ENCODE measurements at regions not wholly inside any gene's neighbourhood (a gene's known extent, or its start where the extent isn't known, plus 50 kb on each side); places are given as distances from the start of the nearest gene placed in this dataset.
A peak's percentile ranks its signal among the peaks of the same experiment; 100 is the strongest.

DNA sequence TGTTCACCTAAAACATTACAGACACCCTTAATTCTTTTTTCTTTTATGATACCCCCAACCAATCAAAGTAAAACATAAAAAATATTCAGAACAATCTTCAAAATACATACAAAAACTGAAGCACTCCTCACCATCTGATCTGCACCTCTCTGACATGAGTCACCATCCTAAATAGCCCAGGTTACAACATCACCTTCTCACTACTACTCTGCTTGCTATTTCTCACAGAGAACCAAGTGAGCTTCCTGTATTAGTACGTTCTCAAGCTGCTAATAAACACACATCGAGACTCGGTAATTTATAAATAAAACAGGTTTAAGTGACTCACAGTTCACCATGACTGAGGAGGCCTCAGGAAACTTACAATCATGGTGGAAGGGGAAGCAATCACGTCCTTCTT is 183.5 kb downstream of the CBLN2 start:
- DNase-seq (ENCODE audit: low read depth), result no peak

- peak; percentile 19 for DNase-seq (ENCODE audit: low read depth)
These were observed 201.2 kb downstream of the CBLN2 start for GRCh38 chr18:72342933-72343332.

DNA sequence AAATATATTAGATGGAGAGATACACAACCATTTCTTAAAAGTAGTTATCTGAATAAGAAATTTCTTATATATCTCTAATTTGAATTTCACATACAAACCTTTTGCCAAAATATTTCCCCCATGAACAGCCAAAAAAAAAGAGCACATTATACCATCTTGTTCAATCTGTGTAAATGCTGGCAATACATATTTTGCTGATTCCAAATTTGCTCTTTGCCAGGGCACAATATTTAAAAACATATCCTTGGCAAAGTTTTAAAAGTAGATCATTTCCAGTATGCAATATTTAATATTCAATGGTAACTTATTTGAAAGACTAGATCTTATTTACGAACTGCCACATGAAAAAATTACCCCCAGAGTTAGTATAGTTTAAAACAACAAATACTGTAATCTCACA is 204.2 kb downstream of the CBLN2 start:
- no peak for DNase-seq (ENCODE audit: low read depth)

- DNase-seq (ENCODE audit: low read depth), result no peak
These were observed 207.4 kb downstream of the CBLN2 start for GRCh38 chr18:72336786-72337185.

DNA sequence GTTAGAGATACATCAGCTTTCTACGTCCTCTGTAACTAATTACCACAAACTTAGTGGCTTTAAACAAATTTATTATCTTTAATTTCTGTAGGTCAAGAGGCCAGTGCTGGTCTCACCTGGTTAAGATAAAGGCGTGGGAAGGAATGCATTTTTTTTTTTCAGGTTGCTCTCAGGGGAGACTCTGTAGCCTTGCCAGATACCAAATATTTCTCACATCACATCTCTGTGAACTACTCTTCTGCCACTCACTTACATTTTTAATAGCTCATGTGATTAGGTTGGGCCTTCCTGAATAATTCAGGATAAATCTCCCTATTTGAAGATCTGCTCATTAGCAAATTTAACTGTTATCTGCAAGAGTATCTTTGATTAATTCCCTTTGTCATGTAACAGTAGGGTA is 214.6 kb downstream of the CBLN2 start:
- no peak for DNase-seq (ENCODE audit: low read depth)

DNA sequence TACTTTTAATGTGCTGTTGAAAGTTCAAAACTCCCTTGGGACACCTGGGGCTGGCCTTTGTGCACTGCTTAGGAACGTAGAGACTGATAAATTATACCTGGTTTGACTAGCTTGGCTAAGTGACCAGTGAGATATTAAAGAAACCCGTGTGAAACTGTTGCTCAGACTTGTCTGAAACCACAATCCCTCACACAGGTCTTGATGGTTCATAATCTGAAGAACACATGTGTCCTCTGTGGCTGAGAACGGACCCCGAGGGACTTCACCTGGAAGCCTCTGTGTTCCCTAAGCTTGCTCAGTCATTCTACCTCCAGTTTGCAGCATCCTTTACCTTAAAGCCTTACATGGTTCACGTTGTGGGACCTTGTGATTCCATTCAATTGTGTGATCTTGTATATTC is 218.8 kb downstream of the CBLN2 start:
- DNase-seq (ENCODE audit: low read depth), result no peak

- no peak for DNase-seq (ENCODE audit: low read depth)
These were observed 219.5 kb downstream of the CBLN2 start for GRCh38 chr18:72324677-72325076.

- DNase-seq (ENCODE audit: low read depth), result no peak
These were observed 227.6 kb downstream of the CBLN2 start for GRCh38 chr18:72316497-72316896.

- no peak for DNase-seq (ENCODE audit: low read depth)
These were observed 260.8 kb downstream of the CBLN2 start for GRCh38 chr18:72283148-72283925.

DNA sequence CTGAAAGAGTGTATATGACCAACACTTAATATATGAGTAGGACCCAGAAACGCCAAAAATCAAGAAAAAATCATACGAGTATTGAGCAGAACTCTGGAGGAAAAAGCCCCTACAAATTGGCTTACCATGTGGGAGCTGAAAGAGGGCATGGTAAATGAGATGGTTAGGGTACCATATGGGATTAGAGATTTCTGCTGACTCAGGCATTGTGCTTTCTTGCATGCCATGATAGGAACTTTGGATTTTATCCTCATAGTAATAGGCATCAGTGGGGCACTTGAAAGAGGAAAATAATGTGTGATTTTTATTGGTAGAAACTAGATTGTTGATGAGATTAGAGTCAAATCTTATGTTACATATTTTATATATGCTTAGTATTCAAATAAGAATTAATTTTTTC is 271.1 kb downstream of the CBLN2 start:
- no peak for DNase-seq (ENCODE audit: low read depth)

DNA sequence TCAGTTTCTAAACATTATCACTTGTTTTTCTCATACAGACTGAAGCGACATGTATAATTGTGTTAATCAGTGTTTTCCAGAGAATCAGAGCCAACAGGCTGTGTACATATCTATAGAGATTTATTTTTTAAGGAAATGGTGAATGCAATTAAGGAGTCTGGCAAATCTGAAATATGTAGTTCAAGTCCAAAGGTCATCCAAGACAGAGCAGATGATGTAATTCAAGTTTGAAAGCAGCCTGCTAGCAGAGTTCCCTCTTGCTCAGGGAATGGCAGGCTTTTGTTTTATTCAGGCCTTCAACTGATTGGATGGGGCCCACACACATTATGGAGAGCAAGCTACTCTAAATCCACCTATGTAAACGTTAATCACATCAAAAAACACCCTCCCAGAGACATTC is 282.6 kb downstream of the CBLN2 start:
- DNase-seq (ENCODE audit: low read depth), result no peak

- DNase-seq (ENCODE audit: low read depth), result no peak
These were observed 298.1 kb downstream of the CBLN2 start for GRCh38 chr18:72246076-72246475.

DNA sequence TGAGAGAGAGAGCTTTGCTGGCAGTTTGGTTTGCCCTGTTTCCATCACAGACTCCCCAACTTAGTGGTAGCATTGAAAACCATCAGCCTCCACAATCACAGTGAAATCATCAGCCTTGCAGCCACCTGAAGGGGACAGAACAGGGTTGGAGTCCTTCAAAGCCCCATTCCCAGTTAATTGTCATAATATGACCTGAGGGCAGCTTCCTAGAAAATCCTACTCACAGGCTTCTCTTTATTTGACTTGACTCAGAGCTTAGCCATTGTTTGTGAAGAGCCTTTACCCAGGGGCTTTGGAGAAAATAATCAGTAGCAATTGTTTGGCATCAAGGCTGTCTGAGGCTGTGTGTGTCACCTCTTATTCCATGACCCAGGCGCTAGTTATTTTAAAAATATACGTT is 308.7 kb downstream of the CBLN2 start:
- no peak for DNase-seq (ENCODE audit: low read depth)

GRCh38 chr18:72233106-72233505 is 311.0 kb downstream of the CBLN2 start:
- no peak for DNase-seq (ENCODE audit: low read depth)

- DNase-seq (ENCODE audit: low read depth), result no peak
These were observed 311.5 kb downstream of the CBLN2 start for GRCh38 chr18:72232644-72233043.

DNA sequence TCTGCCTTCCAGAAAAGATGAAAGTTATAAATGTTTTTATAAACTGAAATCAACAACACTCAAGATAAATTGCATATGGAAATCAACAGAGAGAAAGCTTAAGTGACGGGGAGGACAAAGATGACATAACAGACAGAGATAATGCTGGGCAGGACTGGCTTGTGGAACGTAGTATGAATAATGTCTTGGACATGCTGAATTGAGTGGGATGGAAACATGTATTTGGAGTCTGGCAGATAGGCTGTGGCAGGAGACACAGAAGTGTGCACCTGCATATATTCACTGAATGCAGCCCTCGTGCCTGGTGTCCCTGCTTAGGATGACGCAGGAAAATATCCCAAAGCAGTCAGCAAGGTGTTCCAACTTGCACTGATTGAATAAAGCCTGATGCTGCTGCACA is 318.2 kb downstream of the CBLN2 start:
- no peak for DNase-seq (ENCODE audit: low read depth)

- DNase-seq (ENCODE audit: low read depth), result no peak
These were observed 320.4 kb downstream of the CBLN2 start for GRCh38 chr18:72223733-72224132.

DNA sequence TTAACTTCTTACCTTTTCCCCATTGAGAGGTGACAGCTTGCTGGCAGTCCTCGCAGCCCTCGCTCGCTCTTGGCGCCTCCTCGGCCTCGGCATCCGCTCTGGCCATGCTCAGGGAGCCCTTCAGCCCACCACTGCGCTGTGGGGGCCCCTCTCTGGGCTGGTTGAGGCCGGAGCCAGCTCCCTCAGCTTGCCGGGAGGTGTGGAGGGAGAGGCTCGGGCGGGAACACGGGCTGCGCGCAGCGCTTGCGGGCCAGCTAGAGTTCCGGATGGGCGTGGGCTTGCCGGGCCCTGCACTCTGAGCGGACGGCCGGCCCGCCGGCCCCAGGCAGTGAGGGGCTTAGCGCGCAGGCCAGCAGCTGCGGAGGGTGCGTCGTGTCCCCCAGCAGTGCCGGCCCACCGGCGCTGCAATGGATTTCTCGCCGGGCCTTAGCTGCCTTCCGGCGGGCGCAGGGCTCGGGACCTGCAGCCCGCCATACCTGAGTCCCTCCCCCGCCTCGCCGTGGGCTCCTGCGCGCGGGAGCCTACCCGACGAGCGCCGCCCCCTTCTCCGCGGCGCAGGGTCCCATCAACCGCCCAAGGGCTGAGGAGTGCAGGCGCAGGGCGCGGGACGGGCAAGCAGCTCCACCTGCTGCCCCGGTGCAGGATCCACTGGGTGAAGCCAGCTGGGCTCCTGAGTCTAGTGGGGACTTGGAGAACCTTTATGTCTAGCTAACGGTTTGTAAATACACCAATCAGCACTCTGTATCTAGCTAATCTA is 335.0 kb downstream of the CBLN2 start:
- no peak for DNase-seq (ENCODE audit: low read depth)

GRCh38 chr18:72207280-72207679 is 336.9 kb downstream of the CBLN2 start:
- DNase-seq (ENCODE audit: low read depth), result no peak

DNA sequence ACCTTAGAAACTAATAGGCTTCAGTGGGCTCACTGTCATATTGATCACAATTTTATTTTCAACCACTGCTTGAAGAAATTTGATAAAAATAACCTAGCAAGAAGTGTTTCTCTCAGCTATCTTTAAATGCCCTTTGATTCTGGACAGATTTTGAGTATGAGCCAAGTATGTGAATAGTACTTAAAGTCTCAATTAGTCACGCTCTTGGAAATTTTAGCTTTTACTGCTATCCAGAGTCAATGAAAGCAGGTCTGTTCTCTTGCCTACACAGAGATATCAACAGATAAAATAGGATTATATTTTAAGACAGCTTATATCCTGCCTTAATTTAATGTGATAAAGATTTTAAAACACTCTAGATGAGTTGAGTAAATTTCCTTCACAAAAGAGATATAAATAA is 337.3 kb downstream of the CBLN2 start:
- no peak for DNase-seq (ENCODE audit: low read depth)

DNA sequence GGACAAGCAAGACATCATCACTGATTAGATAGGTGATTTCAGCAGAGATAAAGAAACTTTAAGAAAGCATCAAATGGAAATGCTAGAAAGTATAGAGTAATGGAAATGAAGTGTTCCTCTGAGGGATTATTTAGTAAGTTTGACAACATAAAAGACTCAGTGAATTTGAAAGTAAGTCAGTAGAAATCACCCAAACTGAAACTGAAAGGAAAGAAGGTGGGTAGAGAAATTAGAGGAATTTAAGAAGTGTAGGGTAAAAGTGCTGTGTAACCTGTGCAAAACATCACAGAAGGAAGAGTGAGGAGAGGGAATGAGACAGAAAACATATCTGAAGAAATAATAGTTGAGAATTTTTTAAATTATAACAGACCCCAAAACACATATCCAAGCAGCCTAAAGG is 343.1 kb downstream of the CBLN2 start:
- DNase-seq (ENCODE audit: low read depth), result no peak

- no peak for DNase-seq (ENCODE audit: low read depth)
These were observed 346.6 kb downstream of the CBLN2 start for GRCh38 chr18:72197591-72197990.

GRCh38 chr18:72194072-72194471 is 350.1 kb downstream of the CBLN2 start:
- DNase-seq (ENCODE audit: low read depth), result no peak

- DNase-seq (ENCODE audit: low read depth), result no peak
These were observed 356.2 kb downstream of the CBLN2 start for GRCh38 chr18:72187956-72188355.

Measured in HS-5 (cell line).